ENCODE measurements at regions not wholly inside any gene's neighbourhood (a gene's known extent, or its start where the extent isn't known, plus 50 kb on each side); places are given as distances from the start of the nearest gene placed in this dataset.

DNA sequence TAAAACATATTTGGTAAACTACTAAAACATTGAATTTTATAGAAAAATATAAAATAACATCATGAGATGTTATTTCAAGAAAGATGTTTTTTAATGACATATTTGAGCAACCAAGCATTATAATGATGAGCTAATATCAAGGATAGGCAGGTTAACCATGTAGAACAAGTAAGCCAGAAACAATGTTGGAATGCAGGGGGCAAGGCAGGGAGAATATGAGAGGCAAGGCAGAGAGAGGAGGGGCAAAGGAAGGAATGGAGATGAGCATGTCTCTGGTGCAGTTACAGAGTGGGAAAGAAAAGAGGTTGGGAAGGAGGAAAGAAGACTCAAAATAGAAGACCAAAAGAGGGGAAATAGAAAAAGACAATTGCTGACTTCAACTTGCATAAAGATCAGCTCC lies 390.4 kb downstream of the MCTP2 start:
- DNase-seq (ENCODE audit: low spot score) (no peak), ATAC-seq (no peak), FAIRE-seq (no peak)
- H3K79me2 ChIP-seq (ENCODE audit: insufficient read depth, low read length) = no peaks in the 10 kb centered on the region
- no peaks in the 10 kb centered on the region for H3K4me1 ChIP-seq (ENCODE audit: insufficient read depth, low read length)
- no peak overlapping the region for H3K4me2 ChIP-seq (ENCODE audit: low read depth, low read length)
- no peaks in the 10 kb centered on the region for H3K27me3 ChIP-seq (ENCODE audit: control insufficient read depth in 1 of 2, insufficient read depth in 2 of 2, low read length in 2 of 2)
- no peak overlapping the region for H3K27ac ChIP-seq (ENCODE audit: extremely low read length, insufficient read depth, low read length)
- peaks cover 33% of the 10 kb centered on the region for H3K9me3 ChIP-seq (ENCODE audit: low read length)
- no peaks in the 10 kb centered on the region for H4K20me1 ChIP-seq (ENCODE audit: insufficient read depth, low read length)
- no peak overlapping the region for H3K4me3 ChIP-seq (replicated peaks in 1 of 3; ENCODE audit: insufficient read depth in 1 of 3, low read depth in 2 of 3, low read length in 3 of 3)
- POLR2A ChIA-PET = no interaction called here
- no peak overlapping the region for H2AFZ ChIP-seq (ENCODE audit: low read length)
- in situ Hi-C loops (cut with HindIII; ENCODE audit: extremely low pct_ligation_motif_present, low pct_unique_long_range_greater_than_20kb) (no loop called here), intact Hi-C loops (cut with micrococcal nuclease; ENCODE audit: unreplicated experiment) (no loop called here)
- no peak overlapping the region for H3K9ac ChIP-seq (ENCODE audit: insufficient read depth, low read depth, low read length)
- BruUV-seq (replicated peaks) = no TSS peak
- CTCF ChIA-PET (ENCODE audit: low intra/inter-chr PET ratio, low total read pairs) = no interaction called here
- H3K36me3 ChIP-seq (replicated peaks in 1 of 2; ENCODE audit: control insufficient read depth in 1 of 2, insufficient read depth in 2 of 2, low read length in 2 of 2) = no peaks in the 10 kb centered on the region
- TF ChIP-seq GABPB1 (CRISPR knock-in tag; IDR thresholded peaks at IDR 0.05) = no peak
- TF ChIP-seq SMAD3 (CRISPR knock-in tag; IDR thresholded peaks at IDR 0.05) = no peak
- TF ChIP-seq TCF12 (IDR thresholded peaks at IDR 0.05) = no peak
- TF ChIP-seq TCF12 (CRISPR knock-in tag; IDR thresholded peaks at IDR 0.05) = no peak
- no peak for TF ChIP-seq RFX3 (CRISPR knock-in tag; IDR thresholded peaks at IDR 0.05)
- TF ChIP-seq ZNF30 (CRISPR knock-in tag; IDR thresholded peaks at IDR 0.05) = no peak
- no peak for TF ChIP-seq ATF7 (IDR thresholded peaks at IDR 0.05)
- TF ChIP-seq ATF7 (CRISPR knock-in tag; IDR thresholded peaks at IDR 0.05) = no peak
- TF ChIP-seq EP300 (IDR thresholded peaks at IDR 0.05; ENCODE audit: low read depth in 2 of 2, low read length in 2 of 2) = no peak
- no peak for TF ChIP-seq EP300 (CRISPR knock-in tag; IDR thresholded peaks at IDR 0.05; ENCODE audit: borderline replicate concordance)
- TF ChIP-seq, protein P1, sequence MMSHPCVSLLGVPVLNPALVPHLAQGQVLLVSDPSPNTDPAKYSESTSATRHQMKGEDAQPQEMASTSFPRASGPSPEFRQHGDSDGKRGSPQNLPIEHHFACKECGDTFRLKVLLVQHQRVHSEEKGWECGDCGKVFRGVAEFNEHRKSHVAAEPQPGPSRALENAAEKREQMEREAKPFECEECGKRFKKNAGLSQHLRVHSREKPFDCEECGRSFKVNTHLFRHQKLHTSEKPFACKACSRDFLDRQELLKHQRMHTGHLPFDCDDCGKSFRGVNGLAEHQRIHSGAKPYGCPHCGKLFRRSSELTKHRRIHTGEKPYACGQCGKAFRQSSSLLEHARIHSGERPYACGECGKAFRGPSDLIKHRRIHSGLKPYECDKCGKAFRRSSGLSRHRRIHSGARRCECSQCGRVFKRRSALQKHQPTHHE (CRISPR knock-in tag; IDR thresholded peaks at IDR 0.05; ENCODE audit: borderline replicate concordance) = no peak
- no peak for TF ChIP-seq SOX6 (IDR thresholded peaks at IDR 0.05)
- TF ChIP-seq SOX6 (CRISPR knock-in tag; IDR thresholded peaks at IDR 0.05) = no peak
- TF ChIP-seq GZF1 (CRISPR knock-in tag; IDR thresholded peaks at IDR 0.05) = no peak
- TF ChIP-seq, protein P2, sequence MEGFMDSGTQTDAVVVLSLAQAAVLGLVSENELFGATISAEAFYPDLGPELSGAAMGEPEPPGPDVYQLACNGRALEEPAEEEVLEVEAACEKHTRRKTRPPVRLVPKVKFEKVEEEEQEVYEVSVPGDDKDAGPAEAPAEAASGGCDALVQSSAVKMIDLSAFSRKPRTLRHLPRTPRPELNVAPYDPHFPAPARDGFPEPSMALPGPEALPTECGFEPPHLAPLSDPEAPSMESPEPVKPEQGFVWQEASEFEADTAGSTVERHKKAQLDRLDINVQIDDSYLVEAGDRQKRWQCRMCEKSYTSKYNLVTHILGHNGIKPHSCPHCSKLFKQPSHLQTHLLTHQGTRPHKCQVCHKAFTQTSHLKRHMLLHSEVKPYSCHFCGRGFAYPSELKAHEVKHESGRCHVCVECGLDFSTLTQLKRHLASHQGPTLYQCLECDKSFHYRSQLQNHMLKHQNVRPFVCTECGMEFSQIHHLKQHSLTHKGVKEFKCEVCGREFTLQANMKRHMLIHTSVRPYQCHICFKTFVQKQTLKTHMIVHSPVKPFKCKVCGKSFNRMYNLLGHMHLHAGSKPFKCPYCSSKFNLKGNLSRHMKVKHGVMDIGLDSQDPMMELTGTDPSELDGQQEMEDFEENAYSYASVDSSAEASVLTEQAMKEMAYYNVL (CRISPR knock-in tag; IDR thresholded peaks at IDR 0.05; ENCODE audit: borderline replicate concordance) = no peak
- no peak for TF ChIP-seq ZNF274 (CRISPR knock-in tag; IDR thresholded peaks at IDR 0.05)
- no peak for TF ChIP-seq POLR2AphosphoS5 (IDR thresholded peaks at IDR 0.05; ENCODE audit: low read depth, low read length)
- no peak for TF ChIP-seq ZNF556 (CRISPR knock-in tag; IDR thresholded peaks at IDR 0.05; ENCODE audit: borderline replicate concordance)
- TF ChIP-seq, protein P3, sequence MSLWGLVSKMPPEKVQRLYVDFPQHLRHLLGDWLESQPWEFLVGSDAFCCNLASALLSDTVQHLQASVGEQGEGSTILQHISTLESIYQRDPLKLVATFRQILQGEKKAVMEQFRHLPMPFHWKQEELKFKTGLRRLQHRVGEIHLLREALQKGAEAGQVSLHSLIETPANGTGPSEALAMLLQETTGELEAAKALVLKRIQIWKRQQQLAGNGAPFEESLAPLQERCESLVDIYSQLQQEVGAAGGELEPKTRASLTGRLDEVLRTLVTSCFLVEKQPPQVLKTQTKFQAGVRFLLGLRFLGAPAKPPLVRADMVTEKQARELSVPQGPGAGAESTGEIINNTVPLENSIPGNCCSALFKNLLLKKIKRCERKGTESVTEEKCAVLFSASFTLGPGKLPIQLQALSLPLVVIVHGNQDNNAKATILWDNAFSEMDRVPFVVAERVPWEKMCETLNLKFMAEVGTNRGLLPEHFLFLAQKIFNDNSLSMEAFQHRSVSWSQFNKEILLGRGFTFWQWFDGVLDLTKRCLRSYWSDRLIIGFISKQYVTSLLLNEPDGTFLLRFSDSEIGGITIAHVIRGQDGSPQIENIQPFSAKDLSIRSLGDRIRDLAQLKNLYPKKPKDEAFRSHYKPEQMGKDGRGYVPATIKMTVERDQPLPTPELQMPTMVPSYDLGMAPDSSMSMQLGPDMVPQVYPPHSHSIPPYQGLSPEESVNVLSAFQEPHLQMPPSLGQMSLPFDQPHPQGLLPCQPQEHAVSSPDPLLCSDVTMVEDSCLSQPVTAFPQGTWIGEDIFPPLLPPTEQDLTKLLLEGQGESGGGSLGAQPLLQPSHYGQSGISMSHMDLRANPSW (CRISPR knock-in tag; IDR thresholded peaks at IDR 0.05; ENCODE audit: borderline replicate concordance) = no peak
- TF ChIP-seq, protein P4, sequence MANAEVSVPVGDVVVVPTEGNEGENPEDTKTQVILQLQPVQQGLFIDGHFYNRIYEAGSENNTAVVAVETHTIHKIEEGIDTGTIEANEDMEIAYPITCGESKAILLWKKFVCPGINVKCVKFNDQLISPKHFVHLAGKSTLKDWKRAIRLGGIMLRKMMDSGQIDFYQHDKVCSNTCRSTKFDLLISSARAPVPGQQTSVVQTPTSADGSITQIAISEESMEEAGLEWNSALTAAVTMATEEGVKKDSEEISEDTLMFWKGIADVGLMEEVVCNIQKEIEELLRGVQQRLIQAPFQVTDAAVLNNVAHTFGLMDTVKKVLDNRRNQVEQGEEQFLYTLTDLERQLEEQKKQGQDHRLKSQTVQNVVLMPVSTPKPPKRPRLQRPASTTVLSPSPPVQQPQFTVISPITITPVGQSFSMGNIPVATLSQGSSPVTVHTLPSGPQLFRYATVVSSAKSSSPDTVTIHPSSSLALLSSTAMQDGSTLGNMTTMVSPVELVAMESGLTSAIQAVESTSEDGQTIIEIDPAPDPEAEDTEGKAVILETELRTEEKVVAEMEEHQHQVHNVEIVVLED (CRISPR knock-in tag; IDR thresholded peaks at IDR 0.05; ENCODE audit: borderline replicate concordance) = no peak
- TF ChIP-seq, protein P5, sequence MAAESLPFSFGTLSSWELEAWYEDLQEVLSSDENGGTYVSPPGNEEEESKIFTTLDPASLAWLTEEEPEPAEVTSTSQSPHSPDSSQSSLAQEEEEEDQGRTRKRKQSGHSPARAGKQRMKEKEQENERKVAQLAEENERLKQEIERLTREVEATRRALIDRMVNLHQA (CRISPR knock-in tag; IDR thresholded peaks at IDR 0.05) = no peak
